Globus pallidus (tissue), 1 donor: ENCODE measurements at regions not wholly inside any gene's neighbourhood (a gene's known extent, or its start where the extent isn't known, plus 50 kb on each side); places are given as distances from the start of the nearest gene placed in this dataset.
"Not testable (repeated sequence)": the region's sequence is repeated elsewhere in the genome, so short reads cannot be mapped to it uniquely, and the experiment has no call there.

ENCODE experiments used
- DNase-seq: peaks from one replicate; pipeline ENCODE4 v3.0.0-alpha.2; 2015; ENCODE audit warnings: low spot score

DNA sequence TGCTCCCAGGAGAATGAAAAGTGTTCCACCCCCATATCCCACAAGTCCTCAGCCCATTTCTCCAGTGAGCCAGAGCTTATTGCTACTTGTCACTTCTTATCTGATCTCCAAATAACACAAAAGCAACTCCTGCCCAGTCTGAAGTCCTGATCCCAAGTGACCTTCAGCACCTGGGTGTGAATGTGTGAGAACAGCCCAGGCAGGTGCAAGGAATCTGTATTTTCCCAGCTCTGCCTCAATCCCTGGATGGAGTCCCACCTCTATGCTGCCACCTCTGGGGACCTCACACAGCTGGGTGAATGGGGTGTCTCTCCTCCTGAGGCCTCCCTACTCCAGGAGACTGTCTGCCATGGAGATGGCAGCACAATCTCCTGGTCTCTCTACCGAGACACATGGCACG lies 402.4 kb upstream of the PROX1 start:
- DNase-seq: no peak

DNA sequence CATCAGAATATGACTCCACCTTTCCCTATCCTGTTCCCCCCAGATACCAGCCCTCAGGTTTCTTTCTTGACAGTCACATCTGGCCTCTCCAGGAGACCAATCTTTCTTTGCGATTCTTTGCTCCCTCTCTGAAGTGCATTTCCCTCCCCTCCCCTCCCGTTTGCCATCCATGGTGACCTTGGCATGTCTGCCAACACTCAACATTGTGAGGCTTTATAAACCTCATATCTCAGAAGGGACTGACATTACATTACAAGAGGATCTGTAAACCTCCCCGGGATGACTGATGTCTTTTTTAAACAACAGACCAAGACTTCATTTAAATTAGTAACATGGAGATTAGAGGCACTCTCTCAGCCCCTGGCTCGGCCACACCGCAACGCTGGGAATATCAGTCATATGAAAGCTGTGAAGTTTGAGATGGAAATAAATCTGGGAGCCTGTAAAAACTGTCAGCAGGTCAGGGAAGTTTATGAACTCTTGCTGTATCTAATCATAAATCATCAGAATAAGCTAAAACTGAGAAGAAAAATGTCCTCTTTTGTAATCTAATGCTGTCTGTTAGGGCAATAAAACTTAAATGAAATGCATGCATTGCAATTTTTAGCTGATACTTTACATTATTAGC lies 401.7 kb upstream of the PROX1 start:
- DNase-seq: no peak

DNA sequence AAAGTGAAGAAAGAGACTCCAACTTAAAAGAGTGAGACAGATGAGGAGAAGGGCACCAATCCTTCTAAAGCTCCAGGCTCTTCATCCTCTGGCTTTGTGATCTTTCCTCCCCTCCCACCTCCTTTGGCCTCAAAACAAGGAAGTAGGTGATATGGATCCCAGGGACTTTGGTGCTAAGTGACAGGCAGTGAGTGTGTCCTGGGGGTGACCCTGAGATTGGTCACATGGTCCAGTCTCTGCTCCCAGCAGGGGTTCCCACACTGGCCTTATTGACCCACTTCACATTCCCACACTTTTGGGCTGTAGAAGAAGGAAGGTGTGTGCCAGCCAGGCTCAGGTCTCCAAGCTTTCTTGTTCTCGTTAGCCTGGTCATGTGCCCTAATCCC lies 401.2 kb upstream of the PROX1 start:
- no peak for DNase-seq

DNA sequence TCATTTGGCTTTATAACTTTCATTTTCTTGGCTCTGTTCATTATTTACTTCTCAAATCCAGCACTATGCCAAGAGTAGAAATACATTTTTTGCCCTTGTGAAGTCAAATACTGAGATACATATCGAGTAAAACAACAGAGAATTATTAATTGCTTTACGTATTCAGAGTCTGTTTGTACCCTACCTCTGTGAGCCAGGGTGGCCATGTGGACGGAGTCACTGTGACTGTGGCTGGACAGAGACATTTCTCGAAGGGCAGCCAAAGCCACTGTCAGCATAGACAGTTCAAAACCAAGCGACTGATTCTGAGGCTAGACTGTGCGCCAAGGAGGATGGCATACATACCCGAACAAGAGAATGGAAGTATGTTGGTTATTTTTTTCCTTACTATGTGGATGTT lies 391.0 kb upstream of the PROX1 start:
- DNase-seq: no peak

DNA sequence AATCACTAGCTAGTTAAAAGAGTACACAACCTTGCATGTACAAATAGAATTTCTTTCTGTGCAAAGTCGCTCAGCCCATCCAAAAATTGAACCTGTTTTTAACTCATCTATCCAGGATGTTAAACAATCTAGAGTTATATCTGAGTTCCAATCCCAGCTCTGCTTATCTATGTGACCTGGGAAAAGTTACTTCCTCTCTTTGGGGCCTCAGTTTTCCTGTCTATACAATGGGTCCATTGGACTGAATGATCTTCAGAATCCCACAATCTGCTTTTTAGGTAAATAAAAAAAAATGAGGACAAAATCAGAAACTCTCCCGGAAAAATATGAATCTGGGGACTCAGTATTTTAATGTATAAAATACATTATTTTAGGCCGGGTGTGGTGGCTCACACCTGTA lies 389.5 kb upstream of the PROX1 start:
- no peak for DNase-seq

DNA sequence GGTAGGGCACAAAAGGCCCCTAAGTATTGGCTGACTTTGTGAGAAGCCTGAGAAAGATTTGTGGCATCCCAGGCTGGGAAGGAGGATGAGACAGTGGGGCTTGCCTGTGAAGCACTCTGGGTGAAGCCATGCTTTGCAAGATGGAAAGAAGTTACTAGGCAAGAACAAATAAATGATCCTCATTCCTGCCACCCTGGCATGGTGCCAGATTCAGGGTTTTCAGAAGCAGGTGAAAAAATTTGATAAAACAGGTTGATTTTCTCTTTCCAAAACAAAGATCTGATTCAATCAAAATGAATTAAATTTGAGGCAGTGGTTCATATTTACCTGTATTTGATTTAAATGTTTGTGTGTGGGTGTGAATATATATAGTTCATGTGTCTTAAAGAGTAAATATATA lies 386.9 kb upstream of the PROX1 start:
- no peak for DNase-seq

DNA sequence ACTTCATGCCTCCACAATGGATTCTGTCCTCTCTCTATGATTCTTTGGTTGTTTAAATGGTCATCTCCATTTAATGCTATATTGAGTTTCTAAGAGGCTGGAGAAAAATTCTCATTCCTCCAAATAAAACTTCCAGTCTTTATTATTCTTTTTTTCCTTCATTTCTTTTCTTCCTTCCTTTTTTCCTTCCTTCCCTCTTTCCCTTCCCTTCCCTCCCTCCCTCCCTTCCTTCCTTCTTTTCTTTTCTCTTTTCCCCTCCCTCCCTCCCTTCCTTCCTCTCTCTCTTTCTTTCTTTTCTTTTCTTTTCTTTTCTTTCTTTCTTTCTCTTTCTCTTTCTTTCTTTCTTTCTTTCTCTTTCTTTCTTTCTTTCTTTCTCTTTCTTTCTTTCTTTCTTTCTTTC lies 386.1 kb upstream of the PROX1 start:
- DNase-seq: not testable (repeated sequence)

DNA sequence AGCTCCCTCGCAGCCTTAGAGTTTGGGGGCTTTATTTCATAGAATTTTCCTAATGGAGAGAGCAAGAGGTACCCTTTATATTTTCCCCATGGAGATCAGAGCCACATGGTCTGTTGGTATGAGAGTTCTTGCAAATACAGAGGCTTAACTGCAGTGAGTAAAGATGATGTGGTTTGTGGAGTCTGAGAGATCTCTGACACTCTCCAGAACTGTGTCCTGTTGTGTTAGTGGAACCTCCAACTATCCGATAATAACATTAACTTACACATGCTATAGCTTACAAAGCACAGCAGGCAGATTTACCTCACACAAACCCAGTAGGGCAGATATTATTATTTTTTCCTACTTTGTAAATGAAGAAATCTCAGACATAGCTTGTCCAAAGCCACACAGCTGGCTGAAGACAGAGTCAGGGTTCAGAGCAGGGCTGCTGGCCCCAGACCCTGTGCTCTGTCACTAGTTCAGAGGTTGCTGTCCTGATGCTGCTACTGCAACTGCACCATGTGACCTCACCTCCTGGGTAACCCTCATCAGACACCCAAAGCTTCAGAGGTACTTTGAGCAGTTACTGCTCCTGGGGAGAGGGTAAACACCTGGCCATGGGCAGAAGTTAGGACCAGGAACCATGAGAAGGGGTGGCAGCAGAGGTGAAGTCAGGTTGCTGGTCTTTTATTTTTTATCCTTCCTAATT lies 384.8 kb upstream of the PROX1 start:
- no peak for DNase-seq

DNA sequence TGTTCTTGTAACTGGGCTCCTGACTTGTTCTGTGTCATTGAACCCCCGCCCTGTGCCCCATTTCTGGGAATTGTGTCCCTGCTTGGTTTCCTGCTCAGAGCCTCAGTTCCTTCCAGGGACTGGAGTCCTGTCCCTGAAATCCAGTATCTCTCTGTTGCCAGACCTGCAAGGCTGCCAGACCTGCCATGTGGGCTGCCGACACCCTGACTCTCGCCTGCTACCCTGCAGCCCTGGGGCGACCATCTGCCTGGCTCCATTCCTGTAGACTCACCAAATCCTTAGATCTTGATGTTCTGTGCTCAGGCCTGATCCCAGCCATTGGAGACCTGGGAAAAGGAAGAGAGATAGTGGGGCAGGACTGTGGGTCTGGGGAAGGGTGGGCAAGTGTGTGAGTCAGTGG lies 383.3 kb upstream of the PROX1 start:
- no peak for DNase-seq

DNA sequence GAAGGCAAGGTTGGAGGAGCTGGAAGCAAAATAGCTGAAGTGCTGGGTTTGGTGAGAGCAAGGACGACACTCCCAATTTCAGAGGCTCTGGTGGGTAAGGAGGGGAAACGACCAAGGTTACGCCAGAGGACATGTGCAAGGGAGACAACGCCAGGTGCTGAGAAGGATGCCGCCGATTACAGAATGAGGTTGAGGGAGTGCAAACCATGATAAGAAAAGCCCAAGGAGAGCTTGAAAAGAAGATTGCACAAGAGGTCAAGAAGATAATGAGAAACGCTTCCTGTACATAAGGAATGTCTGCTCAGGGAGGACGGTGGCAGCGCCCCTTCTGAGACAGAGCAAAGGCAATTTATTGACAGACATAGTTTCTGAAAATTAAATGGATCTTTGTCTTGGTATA lies 382.0 kb upstream of the PROX1 start:
- DNase-seq: no peak

DNA sequence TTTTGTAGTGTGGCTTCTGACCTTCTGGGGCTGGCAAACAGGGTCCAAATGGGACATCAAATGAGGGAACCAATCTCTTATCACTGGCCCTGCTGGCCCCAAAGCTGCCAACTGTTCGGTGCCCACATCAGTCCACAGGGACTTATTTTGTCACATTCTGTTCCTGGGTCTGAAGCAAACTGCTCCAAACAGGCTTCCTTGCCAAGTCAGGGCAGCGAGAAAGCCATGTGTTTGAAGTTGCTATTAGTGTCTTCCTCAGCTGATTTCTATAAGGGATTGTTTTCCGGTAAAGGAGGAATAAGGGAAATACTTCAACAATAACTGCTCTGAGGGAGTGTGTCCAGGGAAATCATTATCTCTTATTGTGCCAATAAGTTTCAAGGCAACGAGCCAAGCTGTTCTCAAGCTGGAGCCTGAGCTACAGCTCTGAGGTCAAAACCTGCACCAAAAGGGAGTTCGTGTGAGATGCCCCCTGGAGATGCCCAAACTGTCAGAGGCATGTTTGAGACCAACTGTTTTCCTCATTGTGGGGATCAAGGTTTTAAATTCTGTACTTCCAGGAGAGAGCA lies 381.4 kb upstream of the PROX1 start:
- DNase-seq: no peak

DNA sequence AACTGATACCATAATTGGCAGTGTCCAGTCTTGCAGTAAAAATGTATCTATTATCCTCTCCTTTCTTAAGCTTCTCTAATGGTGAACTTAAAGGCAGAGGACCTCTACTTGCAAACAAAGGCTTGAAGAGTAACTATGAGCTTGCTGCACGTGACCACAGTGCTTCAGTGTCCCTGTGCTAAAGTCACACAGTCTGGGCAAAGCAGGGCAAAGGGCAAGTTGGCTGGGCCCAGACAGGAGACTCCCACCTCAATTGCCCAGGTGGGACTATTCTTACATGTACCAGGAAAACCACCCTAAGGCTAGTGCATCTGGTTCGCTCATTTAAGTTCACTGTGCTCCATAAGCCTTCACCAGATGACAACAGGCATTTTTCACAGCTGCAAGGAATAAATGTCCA lies 374.2 kb upstream of the PROX1 start:
- DNase-seq: no peak

DNA sequence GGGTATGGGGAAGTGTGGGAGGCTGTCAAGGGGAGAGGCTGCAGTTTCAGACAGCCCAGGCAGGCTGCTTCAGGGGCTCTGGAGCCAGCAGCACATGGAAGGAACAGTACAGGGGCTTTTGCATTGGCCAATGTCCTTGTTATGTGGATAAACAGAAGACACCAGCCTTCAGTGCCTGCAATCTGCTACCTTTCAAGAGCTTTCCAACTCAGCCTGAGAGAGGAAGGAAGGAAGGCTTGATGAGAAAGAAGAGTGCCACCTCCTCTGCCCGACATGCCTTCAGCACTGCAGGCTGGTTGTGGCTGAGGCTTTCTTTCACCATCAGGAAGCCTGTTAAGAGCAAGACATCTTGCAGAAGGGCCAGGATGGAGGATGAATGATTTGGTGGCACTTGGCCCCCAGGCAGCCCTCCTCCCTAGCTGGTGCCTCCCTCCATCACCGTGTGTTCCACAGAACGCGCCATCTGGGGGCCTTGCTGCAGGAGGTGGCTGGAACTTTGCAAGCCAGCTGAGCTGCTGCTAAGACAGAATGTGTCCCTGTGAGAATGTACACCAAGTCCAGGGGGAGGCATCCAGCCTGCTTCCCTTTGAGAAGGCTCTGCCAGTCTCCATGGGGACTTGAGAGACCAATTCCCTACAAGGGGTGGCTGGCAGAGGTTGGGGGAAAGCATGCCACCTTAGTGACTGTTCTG lies 372.4 kb upstream of the PROX1 start:
- no peak for DNase-seq

DNA sequence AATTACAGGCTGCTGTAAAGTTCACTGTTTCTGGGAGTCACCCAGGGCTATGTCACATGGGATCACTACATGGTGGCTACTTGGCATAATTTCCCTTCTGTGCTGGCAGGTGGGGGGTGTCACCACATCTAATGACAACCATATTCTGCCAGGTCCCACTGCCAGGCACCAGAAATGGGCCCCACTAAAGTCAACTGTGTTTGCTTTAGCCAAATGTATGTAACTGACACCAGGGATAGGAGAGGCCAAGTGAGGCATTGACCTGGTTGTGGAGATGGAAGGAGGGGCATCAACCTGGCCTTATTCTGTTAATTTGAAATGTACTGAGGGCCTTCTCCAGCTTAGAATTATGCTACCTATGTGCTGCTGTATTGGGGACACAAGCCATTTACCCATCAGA lies 370.6 kb upstream of the PROX1 start:
- DNase-seq: no peak

DNA sequence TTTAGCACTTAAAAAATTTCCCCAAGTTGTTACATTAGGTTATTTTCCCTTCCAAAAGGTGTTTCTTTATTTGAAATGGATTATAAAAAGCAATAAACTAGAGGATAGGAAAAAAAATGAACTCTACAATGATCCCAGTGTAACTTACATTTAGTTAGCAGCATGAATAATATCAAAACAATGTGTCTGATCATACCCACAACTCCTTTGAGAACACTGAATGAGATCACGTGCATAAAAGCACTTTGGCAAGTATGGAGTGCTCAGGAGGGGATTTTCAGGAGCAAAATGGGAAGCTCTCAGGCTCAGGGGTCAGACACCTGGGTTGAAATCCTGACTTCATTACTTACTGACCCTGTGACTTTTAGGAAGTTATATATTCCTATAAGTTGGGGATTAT lies 369.7 kb upstream of the PROX1 start:
- DNase-seq: no peak

DNA sequence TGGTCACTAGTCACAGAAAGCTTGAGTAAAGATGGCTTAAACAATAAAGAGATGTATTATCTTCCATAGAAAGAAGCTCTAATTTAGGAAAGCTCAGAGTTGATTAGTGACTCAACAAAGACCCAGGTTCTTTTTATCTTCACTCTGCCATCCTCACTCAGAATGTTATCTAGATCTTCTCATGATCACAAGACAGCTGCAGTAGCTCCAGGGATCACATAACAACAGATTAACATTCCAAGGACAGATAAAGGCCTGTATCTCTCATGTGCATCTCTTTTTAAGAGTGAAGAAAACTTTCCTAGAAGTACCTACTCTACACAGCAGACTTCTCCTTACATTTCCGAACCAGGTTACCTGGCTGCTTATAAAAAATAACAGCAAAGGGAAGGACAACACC lies 368.7 kb upstream of the PROX1 start:
- DNase-seq: no peak

DNA sequence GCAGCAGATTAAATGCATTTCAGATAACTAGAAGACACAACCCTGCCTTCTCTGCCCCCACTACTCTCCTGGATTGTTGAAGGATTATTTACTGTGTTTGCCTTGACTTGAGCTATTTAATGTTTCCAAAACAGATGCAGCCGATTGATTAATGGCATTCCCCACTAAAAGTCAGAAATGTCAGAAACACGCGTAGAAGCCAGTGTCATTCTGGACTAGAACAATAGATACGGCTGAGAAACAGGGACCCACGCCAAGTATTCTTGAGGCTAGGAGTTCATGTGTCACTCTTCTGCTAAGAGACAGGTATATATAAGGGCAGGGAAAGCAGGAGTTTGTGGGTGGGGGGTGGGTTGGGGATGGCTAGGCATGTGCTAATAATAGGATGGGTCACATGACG lies 366.7 kb upstream of the PROX1 start:
- DNase-seq: no peak

DNA sequence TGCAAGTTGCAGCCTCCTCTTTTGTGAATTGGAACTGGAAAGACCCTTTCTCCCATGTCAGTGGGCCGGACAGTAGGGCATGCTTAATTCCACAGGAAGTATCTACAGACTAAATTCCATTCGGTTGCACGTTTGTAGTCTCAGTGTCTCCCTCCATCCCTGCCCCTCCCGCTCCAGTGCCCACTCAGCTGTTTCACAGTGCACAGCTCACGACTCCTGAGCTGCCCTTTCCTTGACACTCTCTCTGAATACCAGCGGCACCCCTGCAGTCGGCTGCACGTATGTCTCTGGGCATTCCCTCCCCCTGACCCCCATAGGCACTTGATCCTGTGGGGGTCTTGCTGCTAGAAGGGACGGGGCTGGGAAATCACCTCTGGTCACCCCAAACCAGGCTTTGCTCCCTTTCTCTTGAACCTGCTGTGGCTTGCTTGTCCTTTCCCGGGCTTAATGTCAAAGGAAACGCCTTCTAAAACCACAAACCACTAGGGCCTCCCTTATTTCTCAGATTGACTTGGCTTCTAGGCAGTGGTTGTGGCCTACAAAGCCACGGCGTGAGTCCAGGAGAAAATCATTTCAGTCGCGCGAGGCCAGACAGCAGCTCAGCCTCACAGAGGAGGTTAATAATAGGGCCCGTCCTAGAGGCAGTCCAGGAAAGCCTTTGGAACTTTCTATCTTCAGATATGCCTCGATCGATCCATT lies 365.3 kb upstream of the PROX1 start:
- DNase-seq: no peak

DNA sequence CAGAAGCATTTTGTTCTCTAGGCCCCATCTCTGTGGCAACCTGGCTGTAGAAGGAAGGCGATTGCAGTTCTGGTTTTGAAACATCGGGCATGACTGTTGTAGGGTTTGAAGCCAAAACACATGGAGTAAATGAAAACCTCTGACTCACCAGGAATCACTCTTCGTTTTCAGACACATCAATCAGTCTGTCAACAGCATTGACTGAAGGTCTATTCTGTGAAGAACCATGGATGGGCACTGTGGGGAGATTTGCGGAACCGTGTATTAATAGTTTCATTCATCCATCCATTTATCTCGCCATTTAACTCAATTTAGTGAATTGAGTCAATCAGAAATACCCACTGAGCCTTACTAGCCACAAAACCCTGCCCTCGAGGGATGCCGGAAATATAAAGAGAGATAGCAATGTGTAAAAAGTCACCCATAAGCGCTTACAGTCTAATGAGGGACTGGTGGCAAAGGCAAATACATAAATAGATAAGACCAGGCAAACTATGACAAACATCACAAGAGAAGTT lies 364.6 kb upstream of the PROX1 start:
- DNase-seq: no peak

DNA sequence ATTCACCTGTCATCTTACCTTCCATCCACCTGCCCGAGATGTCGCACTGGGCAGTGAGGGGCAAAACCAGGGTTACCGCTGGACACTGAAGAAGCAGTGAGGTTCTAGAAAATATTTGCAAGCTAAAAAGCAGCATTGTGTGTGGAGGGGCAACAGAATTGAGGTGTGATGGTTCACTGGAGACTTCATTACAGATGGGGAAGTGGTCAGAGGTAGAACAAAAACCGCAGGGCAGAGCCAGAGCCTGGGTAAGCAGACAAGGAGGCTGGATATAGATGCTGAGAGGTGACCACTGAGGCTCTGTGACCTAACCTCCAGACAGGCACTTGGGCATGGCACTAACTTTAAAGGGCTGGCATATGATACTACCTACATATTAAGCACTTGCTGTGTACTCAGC lies 363.9 kb upstream of the PROX1 start:
- no peak for DNase-seq

DNA sequence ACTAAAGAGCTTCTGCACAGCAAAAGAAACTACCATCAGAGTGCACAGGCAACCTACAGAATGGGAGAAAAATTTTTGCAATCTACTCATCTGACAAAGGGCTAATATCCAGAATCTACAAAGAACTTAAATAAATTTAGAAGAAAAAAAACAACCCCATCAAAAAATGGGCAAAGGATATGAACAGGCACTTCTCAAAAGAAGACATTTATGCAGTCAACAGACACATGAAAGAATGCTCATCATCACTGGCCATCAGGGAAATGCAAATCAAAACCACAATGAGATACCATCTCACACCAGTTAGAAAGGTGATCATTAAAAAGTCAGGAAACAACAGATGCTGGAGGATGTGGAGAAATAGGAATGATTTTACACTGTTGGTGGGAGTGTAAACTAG lies 351.0 kb upstream of the PROX1 start:
- DNase-seq: not testable (repeated sequence)

DNA sequence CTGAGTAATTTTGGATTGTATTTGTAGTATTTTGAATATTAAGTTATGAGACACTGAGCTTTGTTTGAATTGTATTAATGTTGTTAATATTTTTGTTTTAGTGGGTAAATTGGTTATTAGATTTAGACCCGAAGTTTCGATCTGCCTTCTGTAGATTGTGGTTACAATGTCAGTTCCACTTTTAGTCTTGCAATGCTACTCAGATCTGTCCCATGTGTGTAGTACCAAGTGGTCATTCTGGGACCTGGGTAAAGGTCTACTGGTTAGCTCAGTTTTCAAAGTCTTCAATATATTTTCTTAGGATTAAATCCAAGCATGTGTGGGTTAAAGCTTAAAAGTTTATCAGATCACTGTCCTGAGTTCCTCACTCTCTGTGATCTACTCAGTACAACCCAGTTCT lies 346.5 kb upstream of the PROX1 start:
- DNase-seq: no peak

DNA sequence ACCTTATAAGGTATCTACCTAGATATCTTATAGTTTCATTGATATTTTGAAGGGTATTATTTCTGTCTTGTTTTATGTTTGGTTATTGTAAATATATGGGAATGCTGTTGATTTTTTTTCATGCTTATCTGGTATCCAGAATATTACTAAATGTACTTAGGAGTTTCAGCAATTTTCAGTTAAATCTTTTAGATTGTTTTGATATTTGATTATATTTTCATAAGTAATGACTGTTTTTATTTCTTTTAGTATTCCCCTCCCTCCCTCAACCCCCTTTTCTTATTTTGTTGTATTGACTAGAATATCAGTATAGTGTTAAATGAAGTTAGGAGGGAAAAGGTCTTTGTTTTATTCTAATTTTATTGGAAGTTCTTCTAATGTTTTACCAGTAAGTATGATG lies 344.4 kb upstream of the PROX1 start:
- DNase-seq: no peak
